ENCODE measurements at regions not wholly inside any gene's neighbourhood (a gene's known extent, or its start where the extent isn't known, plus 50 kb on each side); places are given as distances from the start of the nearest gene placed in this dataset.

GRCh38 chr16:51698647-51699046, 547.6 kb upstream of the SALL1 start:
- no peak overlapping the region for H2AFZ ChIP-seq (ENCODE audit: low read depth, low read length)
- intact Hi-C loops (cut with micrococcal nuclease) (no loop called here), dilution Hi-C loops (cut with MboI; ENCODE audit: extremely low pct_ligation_motif_present, low sequenced_read_pairs) (no loop called here)
- POLR2A ChIA-PET = no interaction called here
- CTCF ChIA-PET = no interaction called here
- no peaks in the 10 kb centered on the region for H4K20me1 ChIP-seq (replicated peaks; ENCODE audit: control insufficient read depth, extremely low read depth, insufficient read depth, low read length)
- no peaks in the 10 kb centered on the region for H3K36me3 ChIP-seq (ENCODE audit: control insufficient read depth in 2 of 2, extremely low read depth in 1 of 2, insufficient read depth in 2 of 2, low read length in 2 of 2)
- no peaks in the 10 kb centered on the region for H3K4me1 ChIP-seq (ENCODE audit: control insufficient read depth, extremely low read depth, insufficient read depth, low read length)
- no peak overlapping the region for H3K4me3 ChIP-seq (replicated peaks in 1 of 3; ENCODE audit: insufficient read depth in 1 of 3, low read depth in 1 of 3, low read length in 3 of 3)
- no peak for TF ChIP-seq CTCF (IDR thresholded peaks at IDR 0.05; ENCODE audit: extremely low read depth in 1 of 2, insufficient read depth in 1 of 2, low read depth in 1 of 2, low read length in 2 of 2)
- TF ChIP-seq POLR2AphosphoS5 (IDR thresholded peaks at IDR 0.05; ENCODE audit: insufficient read depth, low read depth, low read length) = no peak
- no peak for TF ChIP-seq POLR2A (IDR thresholded peaks at IDR 0.05; ENCODE audit: low read depth, low read length)
- TF ChIP-seq JUN (IDR thresholded peaks at IDR 0.05; ENCODE audit: borderline replicate concordance, insufficient read depth, insufficient read length, low read depth) = no peak
- TF ChIP-seq GATA2 (IDR thresholded peaks at IDR 0.05; ENCODE audit: insufficient read depth, insufficient read length, low read depth, low read length) = no peak
- no peak for TF ChIP-seq FOS (IDR thresholded peaks at IDR 0.05; ENCODE audit: borderline replicate concordance, insufficient read depth, low read length)
- TF ChIP-seq MYC (IDR thresholded peaks at IDR 0.05; ENCODE audit: low read depth, low read length) = no peak
- no peak for TF ChIP-seq MAX (IDR thresholded peaks at IDR 0.05; ENCODE audit: insufficient read depth, insufficient read length)
- TF ChIP-seq EZH2 (IDR thresholded peaks at IDR 0.05; ENCODE audit: borderline replicate concordance, low read depth, low read length, severe bottlenecking) = no peak
- no peaks in the 10 kb centered on the region for H3K79me2 ChIP-seq (ENCODE audit: control insufficient read depth, insufficient read depth, low read length)
- no peak overlapping the region for H3K27ac ChIP-seq (ENCODE audit: insufficient read depth, low read depth, low read length)
- FAIRE-seq (no peak), DNase-seq (ENCODE audit: low read depth, low spot score) (no peak)
- no peak overlapping the region for H3K4me2 ChIP-seq (ENCODE audit: insufficient read depth, low read length)
- H3K9me3 ChIP-seq (replicated peaks; ENCODE audit: control insufficient read depth, insufficient read depth, low read length) = no peaks in the 10 kb centered on the region
- H3K9me1 ChIP-seq (replicated peaks; ENCODE audit: control insufficient read depth, extremely low read depth, insufficient read depth, low read length) = no peaks in the 10 kb centered on the region
- H3K27me3 ChIP-seq (ENCODE audit: control insufficient read depth in 2 of 2, insufficient read depth in 2 of 2, low read length in 2 of 2) = no peaks in the 10 kb centered on the region
- no peak overlapping the region for H3K9ac ChIP-seq (replicated peaks; ENCODE audit: extremely low read depth, insufficient read depth, low read length)
- no TSS peak for BruUV-seq (replicated peaks)

Measured in endothelial cell of umbilical vein (primary cell).